HG02623 (cell line): ENCODE measurements at regions not wholly inside any gene's neighbourhood (a gene's known extent, or its start where the extent isn't known, plus 50 kb on each side); places are given as distances from the start of the nearest gene placed in this dataset.
A peak's percentile ranks its signal among the peaks of the same experiment; 100 is the strongest.
"Not testable (repeated sequence)": the region's sequence is repeated elsewhere in the genome, so short reads cannot be mapped to it uniquely, and the experiment has no call there.

Experiments
- ATAC-seq: cut with Tn5 transposase; IDR thresholded peaks from one replicate; pipeline ENCODE4 v1.9.1; 2021; ENCODE audit warnings: moderate library complexity; ENCODE audit not compliant: unreplicated experiment

- ATAC-seq, result no peak
Measured at GRCh38 chr4:45502471-45502870, 621.4 kb downstream of the GABRG1 start.

- ATAC-seq, result no peak
Measured at GRCh38 chr4:45484740-45485139, 639.1 kb downstream of the GABRG1 start.

GRCh38 chr4:45482346-45482745, 641.5 kb downstream of the GABRG1 start:
- no peak for ATAC-seq

GRCh38 chr4:45477311-45477733, 646.5 kb downstream of the GABRG1 start:
- ATAC-seq, result no peak

GRCh38 chr4:45475548-45475947, 648.3 kb downstream of the GABRG1 start:
- ATAC-seq, result no peak

GRCh38 chr4:45472490-45472889, 651.4 kb downstream of the GABRG1 start:
- ATAC-seq, result no peak

- no peak for ATAC-seq
Measured at GRCh38 chr4:45471335-45471734, 652.5 kb downstream of the GABRG1 start.

- no peak for ATAC-seq
Measured at GRCh38 chr4:45467157-45467556, 656.7 kb downstream of the GABRG1 start.

- not testable (repeated sequence) for ATAC-seq
Measured at GRCh38 chr4:45460157-45460556, 663.7 kb downstream of the GABRG1 start.

- no peak for ATAC-seq
Measured at GRCh38 chr4:45455217-45455616, 668.6 kb downstream of the GABRG1 start.

- peak; percentile 82 for ATAC-seq
Measured at GRCh38 chr4:45453258-45453853, 670.5 kb downstream of the GABRG1 start.

- no peak for ATAC-seq
Measured at GRCh38 chr4:45442466-45442865, 681.4 kb downstream of the GABRG1 start.

- ATAC-seq, result no peak
Measured at GRCh38 chr4:45438047-45438446, 685.8 kb downstream of the GABRG1 start.

GRCh38 chr4:45437381-45437780, 686.5 kb downstream of the GABRG1 start:
- ATAC-seq, result no peak

GRCh38 chr4:45425135-45425534, 698.7 kb downstream of the GABRG1 start:
- no peak for ATAC-seq

- no peak for ATAC-seq
Measured at GRCh38 chr4:45423896-45424295, 697.5 kb upstream of the GNPDA2 start.

GRCh38 chr4:45420091-45420674, 693.8 kb upstream of the GNPDA2 start:
- not testable (repeated sequence) for ATAC-seq

- no peak for ATAC-seq
Measured at GRCh38 chr4:45410701-45411210, 684.4 kb upstream of the GNPDA2 start.

GRCh38 chr4:45409536-45409935, 683.2 kb upstream of the GNPDA2 start:
- no peak for ATAC-seq

- no peak for ATAC-seq
Measured at GRCh38 chr4:45408996-45409395, 682.6 kb upstream of the GNPDA2 start.

GRCh38 chr4:45399116-45399515, 672.8 kb upstream of the GNPDA2 start:
- ATAC-seq, result no peak

GRCh38 chr4:45385306-45385705, 659.0 kb upstream of the GNPDA2 start:
- no peak for ATAC-seq

GRCh38 chr4:45370408-45370807, 644.1 kb upstream of the GNPDA2 start:
- ATAC-seq, result no peak
